Stomach (tissue), 8 donors: ENCODE measurements at regions not wholly inside any gene's neighbourhood (a gene's known extent, or its start where the extent isn't known, plus 50 kb on each side); places are given as distances from the start of the nearest gene placed in this dataset.

ENCODE experiments used
- DNase-seq, 2 donors: peaks; one replicate each; pipeline versions ENCODE4 v3.0.0 to v3.0.0-alpha.2; 2013 to 2019
- H3K27ac ChIP-seq, 5 donors: fragments of 200-600 bp in 4 of 5; sonication (generic) in 4 of 5; one replicate each; pipeline ENCODE4 v1.5.1; 2013 to 2019; ENCODE audit warnings: mild to moderate bottlenecking in 1 of 5, moderate library complexity in 1 of 5
- H3K27me3 ChIP-seq, 3 donors: fragments of 200-600 bp; sonication (generic); one replicate each; pipeline ENCODE4 v1.5.1; 2017 to 2019; ENCODE audit warnings: mixed run types in 1 of 3
- H3K36me3 ChIP-seq, 4 donors: fragments of 200-600 bp; sonication (generic); 1 replicate in 3 of 4; 2 replicates in 1 of 4; pipeline ENCODE4 v1.5.1; 2016 to 2019
- H3K4me1 ChIP-seq, 4 donors: fragments of 200-600 bp; sonication (generic); one replicate each; pipeline ENCODE4 v1.5.1; 2016 to 2019
- H3K4me3 ChIP-seq, 4 donors: fragments of 200-600 bp; sonication (generic) in 3 of 4; one replicate each; pipeline ENCODE4 v1.5.1; 2016 to 2019; ENCODE audit warnings: mild to moderate bottlenecking in 1 of 4
- H3K9me3 ChIP-seq, 4 donors: fragments of 200-600 bp; sonication (generic); one replicate each; pipeline ENCODE4 v1.5.1; 2016 to 2019
- CTCF ChIP-seq, 7 experiments: fragments of 450-650 bp in 4 of 7; fragments of 200-600 bp in 3 of 7; sonication (generic) in 3 of 7; IDR thresholded peaks; one replicate each; pipeline ENCODE4 v1.5.1; 2016 to 2019; ENCODE audit warnings: antibody characterized with exemption in 7 of 7, control low read depth in 2 of 7, mild to moderate bottlenecking in 1 of 7
- EP300 ChIP-seq: sonication (generic); formaldehyde crosslinking; IDR thresholded peaks from one replicate; pipeline ENCODE4 v1.6.1; 2017; ENCODE audit warnings: antibody characterized with exemption
- POLR2A ChIP-seq, 4 donors: fragments of 450-650 bp; IDR thresholded peaks; one replicate each; pipeline ENCODE4 v1.6.1; 2016; ENCODE audit warnings: antibody characterized with exemption in 4 of 4, control low read depth in 2 of 4, mild to moderate bottlenecking in 1 of 4, moderate library complexity in 1 of 4
- POLR2AphosphoS5 ChIP-seq, 3 donors: sonication (generic); formaldehyde crosslinking; IDR thresholded peaks; one replicate each; pipeline ENCODE4 v1.6.1; 2016; ENCODE audit warnings: antibody characterized with exemption in 3 of 3
- whole genome bisulfite sequencing, 5 donors: extraction: QIAGEN DNeasy Blood & Tissue Kit in 3 of 5; methylation state at CpG; one replicate each; pipeline versions ENCODE4 v1.1.5 to v1.1.7; 2013 to 2018; 5-methylcytosine and 5-hydroxymethylcytosine counted together
- intact Hi-C: fragments of 100-400 bp; cut with DNase I; formaldehyde crosslinking; loops from one replicate; pipeline ENCODE4 v1.15.1; 2023; ENCODE audit warnings: low total_unique reads
- donor health status: healthy with polysubstance abuse.
- donor health status: Bipolar disorder and iron deficiency.
- donor health status: healthy.

- Histone ChIP-seq H3K27me3 (no peaks in the 10 kb centered on the region), H3K4me3 (no peak overlapping the region), H3K4me1 (peaks cover 12 to 44% (median 21%) of the 10 kb centered on the region in 4 donors), H3K36me3 (no peaks in the 10 kb centered on the region), H3K27ac (peak overlapping the region in 3 of 5 donors; percentile 6 to 42 (median 30)), H3K9me3 (no peaks in the 10 kb centered on the region)
- TF ChIP-seq POLR2AphosphoS5 (IDR thresholded peaks at IDR 0.05) = no peak
- no peak for TF ChIP-seq CTCF (IDR thresholded peaks at IDR 0.05)
- no peak for TF ChIP-seq EP300
- no peak for TF ChIP-seq POLR2A (IDR thresholded peaks at IDR 0.05)
- peak in 1 of 2 donors; percentile 45 for DNase-seq
- intact Hi-C loops = no loop called here
- WGBS, 5 donors = 61 to 74% (median 63%) methylated on average over 6 of the region's 6 CpGs
These were observed 215.7 kb upstream of the S1PR3 start for GRCh38 chr9:88775559-88775958.

- 79 to 97% (median 86%) methylated on average over 3 of the region's 3 CpGs for WGBS, 5 donors
- Histone ChIP-seq H3K9me3 (no peaks in the 10 kb centered on the region), H3K27me3 (no peaks in the 10 kb centered on the region), H3K27ac (peak overlapping the region in 1 of 5 donors; percentile 42), H3K36me3 (no peaks in the 10 kb centered on the region), H3K4me1 (peaks cover 12 to 44% (median 21%) of the 10 kb centered on the region in 4 donors), H3K4me3 (no peak overlapping the region)
- intact Hi-C loops = no loop called here
- no peak for TF ChIP-seq POLR2AphosphoS5 (IDR thresholded peaks at IDR 0.05)
- no peak for TF ChIP-seq POLR2A (IDR thresholded peaks at IDR 0.05)
- no peak for TF ChIP-seq CTCF (IDR thresholded peaks at IDR 0.05)
- no peak for TF ChIP-seq EP300
- no peak for DNase-seq
These were observed 215.3 kb upstream of the S1PR3 start for GRCh38 chr9:88775966-88776365.

GRCh38 chr9:88776717-88777497 lies 214.4 kb upstream of the S1PR3 start:
- Histone ChIP-seq H3K4me3 (no peak overlapping the region), H3K27ac (peak overlapping the region in 1 of 5 donors; percentile 42)
- WGBS, 5 donors = 80 to 93% (median 90%) methylated on average over 7 of the region's 7 CpGs

More at GRCh38 chr9:88776717-88777497, 214.4 kb upstream of the S1PR3 start:
- peaks cover 12 to 44% (median 21%) of the 10 kb centered on the region in 4 donors for H3K4me1 ChIP-seq
- H3K27me3 ChIP-seq = no peaks in the 10 kb centered on the region
- H3K36me3 ChIP-seq = no peaks in the 10 kb centered on the region
- intact Hi-C loops = no loop called here
- no peak for DNase-seq
- H3K9me3 ChIP-seq = no peaks in the 10 kb centered on the region
- no peak for TF ChIP-seq CTCF (IDR thresholded peaks at IDR 0.05)
- no peak for TF ChIP-seq POLR2AphosphoS5 (IDR thresholded peaks at IDR 0.05)
- no peak for TF ChIP-seq POLR2A (IDR thresholded peaks at IDR 0.05)
- TF ChIP-seq EP300 = no peak
